Lung (tissue), 11 donors: ENCODE measurements at regions not wholly inside any gene's neighbourhood (a gene's known extent, or its start where the extent isn't known, plus 50 kb on each side); places are given as distances from the start of the nearest gene placed in this dataset.

Experiments
- ATAC-seq: fragments of 200-7000 bp; cut with Tn5 transposase; one replicate; pipeline ENCODE4 v1.9.1; 2020; ENCODE audit warnings: moderate number of reproducible peaks; ENCODE audit not compliant: insufficient read depth, low FRiP score
- DNase-seq, 3 donors: peaks; one replicate each; pipeline ENCODE4 v3.0.0-alpha.2; 2013 to 2017
- H3K27ac ChIP-seq, 2 donors: one replicate each; pipeline ENCODE4 v1.5.1; 2013; ENCODE audit warnings: mild to moderate bottlenecking in 2 of 2, moderate library complexity in 2 of 2, control low read depth in 1 of 2, inconsistent platforms in 1 of 2, low read depth in 1 of 2, low read length in 1 of 2
- H3K27me3 ChIP-seq, 3 donors: one replicate each; pipeline ENCODE4 v1.5.1; 2013; ENCODE audit warnings: low read length in 2 of 3; ENCODE audit not compliant: control insufficient read depth in 3 of 3, insufficient read depth in 3 of 3
- H3K36me3 ChIP-seq, 4 donors: one replicate each; pipeline ENCODE4 v1.5.1; 2013; ENCODE audit warnings: low read length in 4 of 4, mild to moderate bottlenecking in 1 of 4, moderate library complexity in 1 of 4; ENCODE audit not compliant: control insufficient read depth in 4 of 4, insufficient read depth in 4 of 4
- H3K4me1 ChIP-seq, 5 donors: one replicate each; pipeline ENCODE4 v1.5.1; 2013; ENCODE audit warnings: low read length in 5 of 5, mild to moderate bottlenecking in 2 of 5, moderate library complexity in 1 of 5; ENCODE audit not compliant: control insufficient read depth in 5 of 5, insufficient read depth in 5 of 5
- H3K4me3 ChIP-seq: one replicate; pipeline ENCODE4 v1.5.1; 2013; ENCODE audit warnings: mild to moderate bottlenecking, control low read depth, moderate library complexity
- H3K9ac ChIP-seq, 2 donors: one replicate each; pipeline ENCODE4 v1.5.1; 2013; ENCODE audit warnings: low read length in 2 of 2, control low read depth in 1 of 2; ENCODE audit not compliant: insufficient read depth in 1 of 2
- H3K9me3 ChIP-seq, 4 donors: one replicate each; pipeline ENCODE4 v1.5.1; 2013; ENCODE audit warnings: low read length in 3 of 4, mild to moderate bottlenecking in 1 of 4, moderate library complexity in 1 of 4; ENCODE audit not compliant: control insufficient read depth in 4 of 4, insufficient read depth in 3 of 4
- WGBS, 2 donors: extraction: QIAGEN DNeasy Blood & Tissue Kit; methylation state at CpG; one replicate each; pipeline ENCODE4 v1.1.7; 2013; 5-methylcytosine and 5-hydroxymethylcytosine counted together
- TF ChIP-seq, protein P1 (sequence below): IDR thresholded peaks from 2 replicates; pipeline ENCODE4 v1.5.1; 2012; ENCODE audit warnings: mild to moderate bottlenecking; ENCODE audit errors: control extremely low read depth, extremely low read depth
- donor health status: control.
- donor health status: control.
- donor health status: Bipolar disorder and iron deficiency.
- donor health status: healthy.
- donor health status: DM: yes; HTN: yes; CAD: no.

DNA sequence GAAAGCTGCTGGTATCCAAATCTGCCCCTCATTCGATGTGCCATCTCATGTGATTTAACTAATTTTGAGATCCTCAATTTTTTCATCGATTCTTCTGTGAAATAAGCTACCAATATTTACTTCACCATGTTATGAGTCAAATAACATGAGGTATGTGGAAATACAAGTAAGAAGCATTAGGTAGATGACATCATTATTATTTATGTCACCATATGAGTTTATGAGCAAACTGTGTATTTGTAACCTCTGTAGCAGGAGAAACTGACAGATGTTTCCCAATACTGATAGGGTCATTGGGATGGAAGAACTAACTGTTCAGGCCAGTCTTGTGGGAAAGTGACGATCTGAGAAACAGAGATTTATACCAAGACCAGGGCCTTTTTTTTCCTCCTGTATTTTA lies 229.4 kb upstream of the GOT2 start:
- no peaks in the 10 kb centered on the region for H3K36me3 ChIP-seq
- H3K4me3 ChIP-seq: no peak overlapping the region
- no peaks in the 10 kb centered on the region for H3K9me3 ChIP-seq
- DNase-seq: no peak
- 57 to 80% methylated on average over 3 of the region's 3 CpGs for WGBS, 2 donors
- H3K27ac ChIP-seq: no peak overlapping the region
- H3K9ac ChIP-seq: no peak overlapping the region
- TF ChIP-seq, protein P1, sequence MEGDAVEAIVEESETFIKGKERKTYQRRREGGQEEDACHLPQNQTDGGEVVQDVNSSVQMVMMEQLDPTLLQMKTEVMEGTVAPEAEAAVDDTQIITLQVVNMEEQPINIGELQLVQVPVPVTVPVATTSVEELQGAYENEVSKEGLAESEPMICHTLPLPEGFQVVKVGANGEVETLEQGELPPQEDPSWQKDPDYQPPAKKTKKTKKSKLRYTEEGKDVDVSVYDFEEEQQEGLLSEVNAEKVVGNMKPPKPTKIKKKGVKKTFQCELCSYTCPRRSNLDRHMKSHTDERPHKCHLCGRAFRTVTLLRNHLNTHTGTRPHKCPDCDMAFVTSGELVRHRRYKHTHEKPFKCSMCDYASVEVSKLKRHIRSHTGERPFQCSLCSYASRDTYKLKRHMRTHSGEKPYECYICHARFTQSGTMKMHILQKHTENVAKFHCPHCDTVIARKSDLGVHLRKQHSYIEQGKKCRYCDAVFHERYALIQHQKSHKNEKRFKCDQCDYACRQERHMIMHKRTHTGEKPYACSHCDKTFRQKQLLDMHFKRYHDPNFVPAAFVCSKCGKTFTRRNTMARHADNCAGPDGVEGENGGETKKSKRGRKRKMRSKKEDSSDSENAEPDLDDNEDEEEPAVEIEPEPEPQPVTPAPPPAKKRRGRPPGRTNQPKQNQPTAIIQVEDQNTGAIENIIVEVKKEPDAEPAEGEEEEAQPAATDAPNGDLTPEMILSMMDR: no peak
- no peaks in the 10 kb centered on the region for H3K4me1 ChIP-seq
- no peaks in the 10 kb centered on the region for H3K27me3 ChIP-seq
- no peak for ATAC-seq

DNA sequence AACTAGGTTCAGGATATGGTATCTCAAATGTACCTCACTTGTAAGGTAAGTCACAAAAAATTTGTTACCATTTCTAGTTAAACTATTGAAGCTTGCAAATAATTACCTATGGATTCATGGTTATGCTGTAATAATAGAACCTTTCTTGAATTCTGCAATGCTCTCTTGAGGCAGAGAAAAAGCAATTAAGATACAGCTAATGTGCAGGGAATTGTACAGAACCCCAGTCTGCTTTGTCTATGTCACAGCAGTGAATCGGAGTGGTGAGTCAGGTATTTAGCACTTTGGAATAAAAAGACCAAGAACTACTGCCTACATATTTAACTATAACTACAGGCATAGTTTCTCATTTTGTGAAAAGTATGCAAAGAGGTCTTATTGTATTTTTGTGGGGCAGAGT lies 228.7 kb upstream of the GOT2 start:
- Histone ChIP-seq H3K9ac (no peak overlapping the region), H3K4me3 (no peak overlapping the region), H3K4me1 (peaks cover 0 to 4% (median 0%) of the 10 kb centered on the region in 5 donors), H3K27ac (no peak overlapping the region), H3K9me3 (no peaks in the 10 kb centered on the region), H3K36me3 (no peaks in the 10 kb centered on the region), H3K27me3 (no peaks in the 10 kb centered on the region)
- TF ChIP-seq, protein P1: no peak
- WGBS, 2 donors: 91 to 94% methylated on average over 1 of the region's 1 CpG
- ATAC-seq (no peak), DNase-seq (no peak)

DNA sequence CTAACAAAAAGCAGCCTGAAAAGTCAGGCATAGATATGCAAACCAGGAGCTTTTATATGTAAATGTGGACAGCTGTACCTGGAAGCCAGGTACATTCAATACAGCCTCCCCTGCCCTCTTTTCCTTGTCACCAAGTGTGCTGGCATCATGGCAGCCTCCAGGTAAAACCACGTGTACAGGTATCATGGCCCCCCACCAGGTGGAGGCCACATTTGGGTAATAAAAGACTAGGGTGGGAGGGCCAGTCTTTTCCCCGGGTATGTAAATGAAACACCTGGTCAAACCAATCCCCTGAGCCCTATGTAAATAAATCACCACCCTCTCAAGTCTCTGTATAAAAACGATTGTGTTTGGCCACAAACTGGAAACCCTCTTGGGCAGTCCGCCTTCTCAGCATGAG lies 226.4 kb upstream of the GOT2 start:
- Histone ChIP-seq H3K9me3 (no peaks in the 10 kb centered on the region), H3K4me3 (no peak overlapping the region), H3K4me1 (peaks cover 0 to 4% (median 0%) of the 10 kb centered on the region in 5 donors), H3K9ac (no peak overlapping the region), H3K27me3 (no peaks in the 10 kb centered on the region), H3K36me3 (no peaks in the 10 kb centered on the region), H3K27ac (no peak overlapping the region)
- WGBS, 2 donors: 78 to 87% methylated on average over 4 of the region's 4 CpGs
- TF ChIP-seq, protein P1: no peak
- ATAC-seq (no peak), DNase-seq (no peak)

DNA sequence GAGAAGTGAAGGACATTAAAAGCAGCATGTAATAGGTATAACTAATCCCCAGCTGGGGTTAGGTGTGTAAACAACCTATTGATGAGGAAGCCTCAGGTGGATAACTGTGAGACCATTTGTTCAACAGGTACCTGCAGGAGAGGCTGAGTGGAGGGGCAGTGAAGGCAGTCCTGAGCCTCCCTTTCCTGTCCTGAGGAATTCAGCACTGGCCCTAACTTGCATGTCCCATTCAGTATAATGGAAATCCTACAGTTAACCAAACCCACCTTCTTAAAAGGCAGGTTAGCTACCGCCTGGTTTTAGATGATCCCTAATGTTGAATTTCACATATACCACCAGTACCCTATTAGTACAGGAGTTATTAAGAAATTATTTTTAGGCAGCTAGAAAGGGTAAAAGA lies 225.9 kb upstream of the GOT2 start:
- TF ChIP-seq, protein P1: no peak
- WGBS, 2 donors: 100% methylated on average over 1 of the region's 1 CpG
- no peaks in the 10 kb centered on the region for H3K9me3 ChIP-seq
- no peak for DNase-seq
- H3K27ac ChIP-seq: no peak overlapping the region
- H3K36me3 ChIP-seq: no peaks in the 10 kb centered on the region
- H3K4me1 ChIP-seq: peaks cover 0 to 4% (median 0%) of the 10 kb centered on the region in 5 donors
- no peak for ATAC-seq
- no peaks in the 10 kb centered on the region for H3K27me3 ChIP-seq
- H3K9ac ChIP-seq: no peak overlapping the region
- H3K4me3 ChIP-seq: no peak overlapping the region
